ENCODE measurements at regions not wholly inside any gene's neighbourhood (a gene's known extent, or its start where the extent isn't known, plus 50 kb on each side); places are given as distances from the start of the nearest gene placed in this dataset.

- no peak for TF ChIP-seq CTCF (conservative IDR thresholded peaks at IDR 0.05; ENCODE audit: low read depth, low read length)
- DNase-seq (ENCODE audit: low read depth) = no peak
- no peak overlapping the region for H3K4me3 ChIP-seq (ENCODE audit: low read depth, low read length)
Measured at GRCh38 chr21:22582026-22582425, 1583.8 kb downstream of the NCAM2 start.

GRCh38 chr21:22584308-22584707 is 1586.1 kb downstream of the NCAM2 start:
- no peak for TF ChIP-seq CTCF (conservative IDR thresholded peaks at IDR 0.05; ENCODE audit: low read depth, low read length)
- no peak overlapping the region for H3K4me3 ChIP-seq (ENCODE audit: low read depth, low read length)

GRCh38 chr21:22585558-22585957 is 1587.3 kb downstream of the NCAM2 start:
- DNase-seq (ENCODE audit: low read depth) = no peak
- no peak for TF ChIP-seq CTCF (conservative IDR thresholded peaks at IDR 0.05; ENCODE audit: low read depth, low read length)
- no peak overlapping the region for H3K4me3 ChIP-seq (ENCODE audit: low read depth, low read length)

More at GRCh38 chr21:22584308-22584707, 1586.1 kb downstream of the NCAM2 start:
- DNase-seq (ENCODE audit: low read depth) = no peak

- no peak for TF ChIP-seq CTCF (conservative IDR thresholded peaks at IDR 0.05; ENCODE audit: low read depth, low read length)
- no peak overlapping the region for H3K4me3 ChIP-seq (ENCODE audit: low read depth, low read length)
- DNase-seq (ENCODE audit: low read depth) = no peak
Measured at GRCh38 chr21:22597660-22598255, 1599.5 kb downstream of the NCAM2 start.

GRCh38 chr21:22609802-22610201 is 1611.6 kb downstream of the NCAM2 start:
- DNase-seq (ENCODE audit: low read depth) = no peak
- no peak for TF ChIP-seq CTCF (conservative IDR thresholded peaks at IDR 0.05; ENCODE audit: low read depth, low read length)
- H3K4me3 ChIP-seq (ENCODE audit: low read depth, low read length) = no peak overlapping the region

GRCh38 chr21:22627911-22628310 is 1629.7 kb downstream of the NCAM2 start:
- TF ChIP-seq CTCF (conservative IDR thresholded peaks at IDR 0.05; ENCODE audit: low read depth, low read length) = no peak
- H3K4me3 ChIP-seq (ENCODE audit: low read depth, low read length) = no peak overlapping the region
- DNase-seq (ENCODE audit: low read depth) = no peak

- no peak for TF ChIP-seq CTCF (conservative IDR thresholded peaks at IDR 0.05; ENCODE audit: low read depth, low read length)
- no peak overlapping the region for H3K4me3 ChIP-seq (ENCODE audit: low read depth, low read length)
- no peak for DNase-seq (ENCODE audit: low read depth)
Measured at GRCh38 chr21:22630953-22631465, 1632.8 kb downstream of the NCAM2 start.
